Stimulated activated CD4-positive, alpha-beta T cell treated with anti-CD3 and anti-CD28 coated beads, Interleukin-12 subunit alpha, Interleukin-12 subunit beta, amount 100 ng/mL, for 24 hours (primary cell): ENCODE measurements at regions not wholly inside any gene's neighbourhood (a gene's known extent, or its start where the extent isn't known, plus 50 kb on each side); places are given as distances from the start of the nearest gene placed in this dataset.
"Not testable (repeated sequence)": the region's sequence is repeated elsewhere in the genome, so short reads cannot be mapped to it uniquely, and the experiment has no call there.

Source experiments
- DNase-seq, 2 experiments: peaks; one replicate each; pipeline ENCODE4 v3.0.0-alpha.2; 2020; ENCODE audit warnings: low read depth in 2 of 2

DNA sequence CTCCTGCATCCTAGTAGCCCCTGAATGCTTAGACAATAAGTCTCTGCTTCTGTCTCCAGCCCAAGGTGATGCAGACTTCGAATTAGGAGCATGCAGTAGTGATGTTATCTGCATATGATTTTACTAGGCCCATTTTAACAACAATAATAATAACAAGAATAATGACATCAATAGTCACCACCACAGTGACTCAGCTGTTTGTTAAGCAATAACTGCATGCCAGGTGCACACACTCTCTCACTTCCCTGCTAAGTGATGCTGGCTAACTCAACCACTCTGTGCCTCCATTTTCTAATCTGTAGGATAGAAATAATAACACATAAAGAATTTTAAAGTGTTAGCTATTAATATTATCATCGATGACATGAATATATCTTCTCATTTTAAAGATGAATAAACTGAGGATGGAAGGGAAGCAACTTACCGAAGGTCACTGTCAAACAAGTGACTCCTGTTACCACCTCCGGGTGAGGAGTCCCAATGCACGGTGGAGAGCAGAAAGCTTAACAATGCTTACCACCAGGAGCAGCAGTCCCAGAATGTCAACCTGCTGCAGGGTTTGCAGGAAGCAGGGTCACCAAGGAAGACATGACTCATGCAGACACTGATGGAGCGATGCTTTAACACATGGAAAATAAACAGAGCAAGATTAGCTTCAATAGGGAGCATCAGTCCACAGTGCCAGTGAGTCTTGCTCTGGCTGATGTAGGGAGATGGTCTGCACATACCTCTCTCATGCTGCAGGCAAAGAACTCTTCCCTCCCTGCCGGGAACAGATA, 290.2 kb downstream of the SPATA17 start:
- DNase-seq = no peak

DNA sequence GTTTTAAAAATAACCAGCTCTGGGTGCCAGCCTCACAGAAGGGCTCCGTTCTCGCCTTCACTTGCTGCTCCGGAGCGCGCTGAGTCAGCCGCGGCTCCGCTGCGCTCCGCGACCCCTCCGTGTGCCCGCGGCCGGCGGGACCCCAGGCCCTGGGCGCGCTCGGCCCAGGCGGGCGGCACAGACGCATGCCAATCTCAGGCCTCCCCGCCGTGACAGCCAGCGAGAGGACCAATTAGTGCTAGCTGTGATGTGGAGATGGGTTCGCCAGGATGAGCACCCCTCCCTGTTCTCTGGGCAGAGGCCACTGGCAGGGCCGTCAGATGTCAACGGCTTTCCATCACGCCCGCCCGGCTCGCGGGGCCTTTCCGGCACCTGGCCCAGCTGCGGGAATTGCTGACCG, 293.8 kb downstream of the SPATA17 start:
- DNase-seq = no peak

DNA sequence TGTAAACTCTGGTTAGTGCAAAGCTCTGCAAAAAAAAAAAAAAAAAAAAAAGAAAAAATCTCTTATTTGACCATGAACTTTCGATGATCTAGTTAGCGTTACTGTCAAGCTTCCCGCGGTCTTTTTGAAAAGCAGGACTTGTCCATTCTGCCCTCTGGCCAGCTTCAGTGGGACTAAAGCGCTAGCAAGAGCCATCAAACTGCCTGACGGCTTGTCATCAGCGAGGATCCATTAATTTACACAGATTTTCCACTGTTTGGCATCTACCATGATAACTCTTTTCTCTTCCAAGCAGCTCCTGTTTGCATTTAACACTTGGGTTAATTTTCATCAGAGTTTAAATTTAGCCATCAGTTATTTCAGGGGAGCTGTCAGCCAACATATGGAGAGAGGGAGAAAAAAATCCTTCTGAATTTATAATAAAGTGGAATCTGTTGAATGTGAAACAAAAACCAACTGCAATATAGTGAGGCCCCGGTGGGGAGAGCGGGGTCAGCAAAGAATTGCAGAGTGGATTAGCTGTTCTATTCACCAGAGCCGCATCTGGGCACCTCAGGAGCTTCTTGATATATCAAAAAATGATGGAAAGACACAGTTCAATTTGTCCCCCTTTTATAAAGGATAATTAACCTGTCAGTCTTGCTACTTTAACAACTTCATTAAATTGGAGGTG, 298.2 kb downstream of the SPATA17 start:
- no peak for DNase-seq

DNA sequence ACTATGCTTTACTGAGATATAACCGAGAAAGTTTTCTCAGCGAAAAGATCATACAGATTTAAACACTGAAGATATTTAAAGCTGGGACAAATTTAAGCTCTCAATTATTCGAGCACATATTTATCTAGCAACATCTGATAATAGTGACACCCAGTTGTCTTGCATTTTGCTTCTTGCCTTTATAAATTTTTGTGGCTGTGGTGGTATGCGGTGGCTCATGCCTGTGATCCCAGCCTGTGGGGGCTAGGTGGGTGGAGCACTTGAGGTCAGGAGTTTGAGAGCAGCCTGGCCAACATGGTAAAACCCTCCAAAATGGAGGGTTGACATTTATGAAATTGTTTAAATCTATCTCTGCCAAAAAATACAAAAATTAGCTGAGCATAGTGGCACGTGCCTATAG, 312.2 kb downstream of the SPATA17 start:
- DNase-seq = no peak

DNA sequence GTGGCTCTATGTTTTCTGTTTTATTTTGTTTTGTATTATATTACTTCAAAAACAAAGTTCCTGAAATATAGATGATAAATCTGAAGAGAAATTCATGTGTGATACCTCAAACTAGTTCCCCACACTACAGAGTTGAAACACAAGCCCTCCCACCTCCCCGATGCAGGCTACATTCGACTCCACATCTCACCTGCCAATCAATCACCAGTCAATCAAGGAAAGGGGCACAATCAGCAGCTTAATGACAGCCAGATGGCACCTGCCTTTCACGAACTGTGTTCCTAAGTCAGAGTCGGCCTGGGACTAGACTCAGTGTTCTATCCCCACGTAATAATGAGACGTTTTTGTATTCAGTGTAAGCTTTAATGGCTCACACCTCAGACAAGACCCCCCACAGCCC, 313.4 kb downstream of the SPATA17 start:
- DNase-seq = no peak

DNA sequence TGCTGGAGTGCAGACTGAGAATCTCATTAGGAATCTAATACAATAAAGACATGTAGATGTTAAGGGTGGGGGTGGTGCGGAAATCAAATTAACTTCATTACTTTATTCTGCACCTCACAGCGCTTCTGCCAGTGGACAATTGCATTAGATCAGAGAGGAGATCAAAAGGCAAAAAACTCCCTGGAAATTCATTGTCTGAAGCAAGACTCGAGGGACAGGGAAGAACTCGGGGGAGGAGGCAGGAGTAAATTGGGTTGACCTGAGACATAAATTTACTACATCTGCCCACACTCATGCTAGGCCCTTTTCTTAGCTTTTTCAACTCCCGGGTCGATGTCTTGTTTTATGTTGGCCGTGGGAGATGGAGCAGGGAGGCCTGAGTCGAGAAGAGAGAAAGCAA, 315.4 kb downstream of the SPATA17 start:
- DNase-seq = no peak

DNA sequence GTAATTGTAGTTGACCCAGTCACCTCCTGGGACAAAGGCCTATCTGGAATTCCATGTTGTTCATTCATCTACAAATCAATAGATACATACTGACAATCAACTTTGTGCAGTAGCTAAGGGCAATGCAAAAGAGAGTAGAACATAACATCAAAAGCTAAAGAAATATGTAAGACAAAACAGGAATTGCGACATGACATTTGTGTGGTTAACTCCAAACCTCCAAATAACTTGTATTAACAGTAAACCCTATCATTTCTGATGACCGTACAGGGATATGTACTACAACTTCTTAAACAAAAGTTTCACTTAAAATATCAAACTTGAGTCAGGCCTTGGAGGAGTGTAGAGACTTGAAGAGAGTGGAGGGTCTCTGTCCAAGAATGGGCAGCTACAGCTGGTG, 317.6 kb downstream of the SPATA17 start:
- no peak for DNase-seq

DNA sequence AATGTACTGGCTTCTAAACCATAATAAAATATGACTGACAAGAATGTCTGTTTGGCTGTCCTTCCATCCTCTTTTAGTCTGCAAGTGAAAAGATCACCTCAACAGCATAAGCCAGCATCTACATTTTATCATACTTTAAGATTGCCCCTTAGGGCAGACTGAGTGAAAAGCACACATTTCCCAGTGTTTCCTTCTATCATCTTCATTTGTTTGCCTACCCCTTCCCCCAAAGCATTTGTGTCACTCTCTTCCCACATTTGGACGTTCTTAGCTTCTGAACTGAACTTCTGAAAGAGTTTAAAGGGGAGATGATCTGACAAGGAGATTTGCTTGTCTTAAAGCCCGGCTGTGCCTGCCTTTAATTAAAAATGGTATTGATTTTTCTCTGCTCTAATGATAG, 322.2 kb downstream of the SPATA17 start:
- DNase-seq = no peak

DNA sequence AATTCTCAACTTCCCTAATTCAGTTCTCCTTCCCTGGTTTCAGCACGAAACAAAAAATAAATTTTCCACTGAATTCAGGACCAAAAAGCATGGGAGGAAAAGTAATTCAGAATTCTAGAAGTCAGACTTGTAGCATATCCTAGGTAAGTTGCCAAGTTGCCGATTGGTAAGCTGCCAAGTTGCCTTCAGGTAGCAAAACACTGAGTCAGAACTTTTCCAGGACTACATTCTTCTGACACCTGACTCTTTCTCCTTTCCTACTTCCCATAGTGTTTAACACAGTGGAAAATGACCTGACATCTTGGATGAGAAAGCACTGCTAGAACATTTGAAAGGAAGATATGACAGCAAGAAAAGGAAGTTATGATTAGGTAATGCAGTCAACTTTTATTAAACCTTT, 322.8 kb downstream of the SPATA17 start:
- DNase-seq = no peak

DNA sequence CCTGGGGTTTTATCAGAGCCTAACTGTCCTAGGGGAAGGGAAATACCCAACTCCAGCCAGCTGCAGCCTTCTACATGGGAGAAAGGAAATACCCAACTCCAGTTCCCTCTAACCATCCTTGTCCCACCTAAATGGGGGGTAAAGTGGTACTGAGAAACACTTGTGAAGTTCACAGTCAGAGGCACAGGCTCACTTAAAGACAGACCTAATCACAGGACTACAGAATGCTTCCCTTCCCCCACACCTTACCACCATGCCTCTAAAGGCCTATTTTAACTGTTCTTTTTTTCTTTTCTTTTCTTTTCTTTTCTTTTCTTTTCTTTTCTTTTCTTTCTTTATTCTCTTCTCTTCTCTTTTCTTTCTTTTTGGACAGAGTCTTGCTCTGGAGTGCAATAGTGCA, 324.6 kb downstream of the SPATA17 start:
- DNase-seq = no peak

DNA sequence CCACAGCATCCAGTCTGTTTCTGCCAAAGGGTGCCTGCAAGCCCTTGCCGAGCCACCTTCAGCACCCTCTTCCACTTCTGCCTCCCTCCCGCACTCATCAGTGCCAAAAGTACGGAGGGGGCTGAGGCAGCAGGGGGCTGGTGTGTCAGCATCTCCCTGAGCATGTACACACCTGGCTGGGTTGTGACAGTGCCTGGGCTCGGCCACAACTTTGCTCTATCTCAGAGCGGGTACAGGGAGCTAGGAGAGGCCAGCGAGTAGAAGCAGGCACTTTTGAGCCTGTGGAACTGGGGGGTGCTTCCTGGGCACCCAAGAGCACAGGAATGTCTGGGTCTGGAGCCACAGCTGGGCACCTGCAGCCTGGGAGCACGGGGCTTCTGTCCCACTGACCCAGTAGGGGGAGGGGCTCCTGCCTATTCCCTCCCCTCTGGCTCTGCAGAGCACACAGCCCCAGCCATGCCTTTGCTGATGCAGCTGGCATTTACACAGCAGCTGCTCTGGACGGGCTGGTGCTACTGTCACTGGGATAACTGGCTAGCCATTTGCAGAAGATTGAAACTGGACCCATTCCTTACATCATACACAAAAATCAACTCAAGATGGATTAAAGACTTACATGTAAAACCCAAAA, 319.8 kb upstream of the RRP15 start:
- no peak for DNase-seq

DNA sequence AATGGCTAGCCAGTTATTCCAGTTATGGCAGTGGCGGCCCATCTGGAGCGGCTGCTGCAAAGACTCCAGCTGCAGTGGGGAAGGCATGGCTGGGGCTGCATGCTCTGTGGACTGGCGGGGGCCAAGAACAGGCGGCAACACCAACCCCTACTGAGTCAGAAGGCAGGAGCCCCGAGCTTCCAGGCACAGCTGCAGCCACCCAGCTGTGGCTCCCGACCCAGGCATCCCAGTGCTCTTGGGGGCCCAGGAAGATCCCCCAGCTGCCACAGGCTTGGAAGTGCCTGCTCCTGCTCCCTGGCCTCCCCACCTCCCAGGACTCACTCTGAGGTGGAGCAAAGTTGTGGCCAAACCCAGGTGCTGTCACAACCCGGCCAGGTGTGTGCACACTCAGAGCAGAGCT, 317.0 kb upstream of the RRP15 start:
- DNase-seq = no peak

DNA sequence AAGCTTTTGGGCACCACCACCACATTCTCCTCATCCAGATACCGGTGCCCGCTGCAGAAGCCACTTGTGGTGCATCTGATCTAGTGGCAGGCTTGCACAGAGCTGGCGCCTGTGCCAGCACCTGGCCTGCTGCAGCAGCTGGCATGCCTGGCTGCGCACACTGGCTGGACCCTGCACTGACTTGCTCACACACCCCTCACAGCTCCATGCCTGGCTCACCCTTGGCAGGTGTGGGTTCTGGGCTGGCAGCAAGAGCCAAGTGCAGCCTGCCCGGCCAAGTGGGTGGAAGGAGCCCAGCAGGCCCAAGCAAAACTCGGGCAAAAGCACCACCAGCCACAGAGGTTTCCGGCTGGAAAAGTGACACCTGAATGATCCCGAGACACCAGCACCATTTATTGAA, 315.7 kb upstream of the RRP15 start:
- no peak for DNase-seq

DNA sequence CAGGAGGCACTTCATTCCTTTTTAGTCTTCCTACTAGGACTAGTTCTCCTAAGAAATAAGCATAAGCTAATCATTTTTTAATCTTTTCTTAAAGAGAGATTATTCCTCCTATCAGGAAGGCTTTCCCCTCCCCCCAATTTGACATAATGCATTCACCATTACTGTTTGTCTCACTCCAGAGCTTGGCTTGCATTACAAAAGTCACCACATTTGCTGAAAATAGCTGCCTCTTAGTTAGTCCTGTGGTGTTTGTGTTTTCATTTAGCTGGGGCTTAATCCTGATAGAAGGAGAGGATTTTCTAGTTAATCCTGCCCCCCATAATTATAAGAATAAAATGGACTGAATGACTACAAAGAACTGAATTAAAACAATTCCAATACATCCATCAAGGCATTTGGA, 307.1 kb upstream of the RRP15 start:
- no peak for DNase-seq

DNA sequence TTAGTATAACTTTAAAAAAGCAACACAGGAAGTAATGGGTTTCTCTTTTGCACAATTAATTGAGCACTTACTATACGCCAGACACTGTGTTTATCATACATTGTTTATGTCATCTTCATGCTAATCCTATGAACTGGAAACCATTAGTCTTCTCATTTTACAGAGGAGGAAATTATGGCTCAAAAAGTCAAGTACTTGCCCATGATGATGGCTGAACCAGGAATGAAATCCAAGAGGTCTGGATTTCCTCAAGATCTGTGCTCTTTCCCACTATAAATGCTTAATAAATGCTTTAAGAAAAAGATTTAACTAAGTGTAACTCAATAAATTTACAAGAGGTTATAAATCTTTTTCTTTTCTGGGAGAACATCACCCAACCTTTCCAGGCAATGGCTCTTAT, 303.7 kb upstream of the RRP15 start:
- DNase-seq = no peak

DNA sequence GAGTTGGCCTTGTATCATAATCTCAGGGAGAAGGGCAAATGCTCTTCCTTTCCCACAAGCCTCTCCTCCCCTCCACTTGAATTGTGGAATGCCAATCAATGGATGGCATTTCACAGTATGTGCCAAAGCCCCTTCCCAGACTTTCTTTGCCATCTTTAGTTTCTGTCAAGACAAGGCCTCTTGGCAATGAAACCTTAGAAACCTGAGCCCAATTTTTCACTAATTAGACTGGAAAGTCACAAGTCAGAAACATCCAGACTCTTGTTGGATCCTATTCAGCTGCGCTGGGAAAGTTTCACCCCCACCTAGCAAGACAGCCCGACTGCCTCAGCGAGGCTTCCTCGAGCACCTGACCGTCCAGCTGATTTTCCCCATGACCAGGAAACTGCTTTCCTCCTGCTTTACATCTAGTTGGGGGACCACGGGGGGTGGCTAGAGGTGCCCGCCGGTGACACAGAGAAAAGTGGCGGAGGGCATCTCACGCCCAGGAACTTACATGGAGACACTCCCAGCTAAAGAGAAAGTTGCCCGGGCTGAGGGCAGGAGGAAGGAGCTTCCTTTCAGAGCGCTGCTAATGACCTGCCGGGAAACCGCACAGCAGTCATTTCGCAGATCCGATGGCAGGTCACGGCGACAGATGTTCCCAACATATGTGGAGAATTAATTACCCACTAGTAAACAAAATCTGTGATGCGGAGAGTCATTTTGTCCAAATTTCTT, 302.6 kb upstream of the RRP15 start:
- no peak for DNase-seq

DNA sequence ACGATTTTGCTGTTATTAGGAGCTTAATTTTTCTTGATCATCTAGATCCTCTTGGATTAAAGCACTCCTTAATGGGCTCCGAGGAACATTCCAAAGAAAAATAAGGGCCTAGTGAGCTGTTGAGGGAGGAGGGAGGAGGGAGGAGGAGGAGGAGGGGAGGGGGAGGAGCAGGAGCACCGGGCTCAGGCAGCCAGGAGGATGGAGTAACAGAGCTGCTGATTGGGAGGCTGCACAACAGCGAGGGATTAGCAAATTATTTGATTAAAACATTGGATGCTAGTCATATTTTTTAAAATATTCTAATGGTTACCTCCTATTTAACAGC, 302.1 kb upstream of the RRP15 start:
- DNase-seq = no peak

DNA sequence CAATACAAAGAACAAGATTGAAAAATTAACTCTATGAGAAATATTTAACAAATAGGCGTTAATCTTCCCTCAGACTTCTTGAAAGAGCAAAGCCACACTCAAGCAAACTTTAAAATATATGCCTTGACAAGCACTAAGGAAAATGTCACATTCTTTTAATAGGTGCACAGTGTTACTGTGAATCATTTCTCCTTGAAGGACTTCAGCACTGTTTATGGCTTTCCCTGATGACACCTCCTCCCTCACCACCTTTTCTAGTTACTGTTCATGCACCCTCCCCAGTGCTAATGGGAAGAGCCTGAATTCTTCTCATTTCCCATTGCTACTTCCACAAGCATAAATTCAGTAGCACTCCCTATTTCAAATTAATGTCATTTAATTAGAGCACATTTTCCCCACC, 299.5 kb upstream of the RRP15 start:
- no peak for DNase-seq

DNA sequence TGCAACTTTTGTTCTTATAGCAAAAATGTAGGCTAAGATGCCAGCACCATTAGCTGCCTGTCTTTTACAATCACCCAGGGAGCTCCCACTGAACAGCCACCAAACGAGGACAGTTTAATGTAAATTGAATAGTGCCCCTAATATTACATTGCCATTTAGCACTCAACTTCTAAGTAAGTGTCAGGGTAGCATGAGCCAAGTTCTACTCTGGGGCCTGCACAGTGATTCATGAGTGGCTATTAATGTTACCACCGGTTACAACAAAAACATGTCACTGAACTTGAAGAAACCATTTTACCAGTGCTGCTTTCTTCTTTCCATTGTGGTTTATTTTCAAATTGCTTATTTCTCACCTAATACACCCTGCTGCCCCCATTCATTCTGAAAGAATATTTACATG, 295.6 kb upstream of the RRP15 start:
- no peak for DNase-seq

DNA sequence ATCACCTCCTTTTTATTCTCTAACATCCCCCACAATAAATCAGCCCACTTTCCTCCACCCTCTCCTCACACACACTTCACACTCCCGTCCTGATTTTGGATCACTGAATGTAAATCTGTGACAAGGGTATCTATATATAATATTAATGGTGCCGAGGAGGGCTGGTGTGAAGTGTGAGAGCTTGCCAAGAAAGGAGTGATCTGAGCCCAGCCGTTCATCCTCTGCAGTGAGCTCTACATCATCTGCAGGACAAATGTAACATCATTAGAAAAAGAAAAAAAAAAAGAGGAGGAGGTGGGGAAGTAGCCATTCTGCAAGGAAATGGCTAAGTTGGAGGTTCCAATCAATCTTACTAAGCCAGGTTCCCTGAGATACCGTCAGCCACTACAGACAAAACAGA, 291.7 kb upstream of the RRP15 start:
- DNase-seq = no peak

DNA sequence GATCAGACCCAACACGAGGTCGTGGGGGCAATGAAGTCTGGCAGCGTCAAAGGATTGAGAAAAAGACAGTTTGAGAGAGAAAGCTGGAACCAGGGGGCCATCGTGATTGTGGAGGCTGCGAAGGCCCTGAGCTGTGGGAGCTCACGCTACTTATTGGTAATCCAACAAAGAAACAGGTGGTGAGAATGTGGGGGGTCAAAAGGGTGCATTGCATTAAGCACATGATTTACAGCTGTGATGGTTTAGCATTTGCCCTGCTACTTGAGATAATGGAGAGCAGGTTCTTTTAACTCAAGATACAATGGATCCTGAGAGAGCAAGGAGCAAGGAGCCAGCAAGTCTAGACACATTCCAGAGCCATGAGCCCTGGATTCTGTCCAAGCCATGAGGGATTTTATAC, 276.8 kb upstream of the RRP15 start:
- not testable (repeated sequence) for DNase-seq

DNA sequence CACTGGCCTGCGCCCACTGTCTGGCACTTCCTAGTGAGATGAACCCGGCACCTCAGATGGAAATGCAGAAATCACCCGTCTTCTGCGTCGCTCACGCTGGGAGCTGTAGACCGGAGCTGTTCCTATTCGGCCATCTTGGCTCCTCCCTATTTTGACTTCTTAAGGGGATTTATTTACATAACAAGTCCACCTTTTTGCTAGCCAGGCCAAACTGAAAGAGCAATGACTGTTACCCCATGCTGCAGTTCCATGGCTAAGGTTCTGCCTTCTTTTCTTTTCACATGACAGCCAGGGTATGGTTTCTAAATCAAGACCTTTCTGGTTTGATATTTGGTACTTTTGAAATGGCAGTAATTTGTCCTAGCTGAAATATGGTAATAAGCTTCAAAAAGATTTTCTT, 270.0 kb upstream of the RRP15 start:
- DNase-seq = not testable (repeated sequence)

DNA sequence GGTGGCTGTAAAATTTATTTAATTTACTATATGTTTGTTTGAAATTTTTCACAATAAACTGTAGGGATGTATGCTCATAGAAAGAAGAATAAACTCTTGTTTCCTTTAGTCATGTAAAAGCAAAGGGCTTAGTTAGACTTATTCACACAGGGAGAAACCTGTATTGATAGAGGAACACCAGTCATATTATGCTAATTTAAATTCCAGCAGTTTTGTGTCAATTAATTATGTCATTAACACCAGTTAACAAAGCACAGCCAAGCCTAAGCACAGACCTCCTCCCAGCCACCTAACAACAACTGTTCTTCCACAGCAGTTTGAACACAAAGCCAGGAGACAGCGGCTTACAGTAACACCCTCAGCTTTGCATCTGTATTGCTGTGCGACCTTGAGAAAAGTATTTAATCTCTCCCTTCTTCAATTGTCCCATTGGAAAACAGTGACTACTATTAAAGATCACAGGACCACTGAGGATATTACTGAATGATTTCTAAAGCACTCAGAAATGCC, 260.8 kb upstream of the RRP15 start:
- DNase-seq = no peak
